Thyroid gland (tissue), 4 donors: ENCODE measurements at regions not wholly inside any gene's neighbourhood (a gene's known extent, or its start where the extent isn't known, plus 50 kb on each side); places are given as distances from the start of the nearest gene placed in this dataset.

ENCODE experiments used
- DNase-seq, 2 donors: peaks; one replicate each; pipeline ENCODE4 v3.0.0-alpha.2; 2019
- H3K27ac ChIP-seq, 3 donors: fragments of 200-600 bp; sonication (generic); 1 replicate in 2 of 3; 2 replicates in 1 of 3; pipeline ENCODE4 v1.5.1; 2016 to 2019; ENCODE audit warnings: mild to moderate bottlenecking in 1 of 3, moderate library complexity in 1 of 3
- H3K27me3 ChIP-seq: fragments of 200-600 bp; sonication (generic); one replicate; pipeline ENCODE4 v1.5.1; 2019
- H3K36me3 ChIP-seq, 2 donors: fragments of 200-600 bp; sonication (generic); one replicate each; pipeline ENCODE4 v1.5.1; 2016 to 2019
- H3K4me1 ChIP-seq, 2 donors: fragments of 200-600 bp; sonication (generic); one replicate each; pipeline ENCODE4 v1.5.1; 2017 to 2019
- H3K4me3 ChIP-seq, 3 donors: fragments of 200-600 bp; sonication (generic); replicated peaks in 1 of 3; 1 replicate in 2 of 3; 2 replicates in 1 of 3; pipeline ENCODE4 v1.5.1; 2016; ENCODE audit warnings: mild to moderate bottlenecking in 1 of 3
- H3K9me3 ChIP-seq: fragments of 200-600 bp; sonication (generic); one replicate; pipeline ENCODE4 v1.5.1; 2017
- POLR2A ChIP-seq, 2 donors: fragments of 450-650 bp; IDR thresholded peaks; one replicate each; pipeline ENCODE4 v1.6.1; 2017; ENCODE audit warnings: antibody characterized with exemption in 2 of 2, mild to moderate bottlenecking in 2 of 2, moderate library complexity in 1 of 2
- WGBS, 2 donors: methylation state at CpG; one replicate each; pipeline ENCODE4 v1.1.5; 2017; 5-methylcytosine and 5-hydroxymethylcytosine counted together
- intact Hi-C: fragments of 100-400 bp; cut with DNase I; formaldehyde crosslinking; loops from one replicate; pipeline ENCODE4 v1.15.1; 2023
- TF ChIP-seq, protein P1 (sequence below), 6 experiments: fragments of 200-600 bp in 3 of 6; fragments of 450-650 bp in 3 of 6; sonication (generic) in 3 of 6; IDR thresholded peaks; one replicate each; pipeline ENCODE4 v1.5.1; 2016 to 2019; ENCODE audit warnings: antibody characterized with exemption in 6 of 6, mild to moderate bottlenecking in 2 of 6, inconsistent platforms in 1 of 6, moderate library complexity in 1 of 6

DNA sequence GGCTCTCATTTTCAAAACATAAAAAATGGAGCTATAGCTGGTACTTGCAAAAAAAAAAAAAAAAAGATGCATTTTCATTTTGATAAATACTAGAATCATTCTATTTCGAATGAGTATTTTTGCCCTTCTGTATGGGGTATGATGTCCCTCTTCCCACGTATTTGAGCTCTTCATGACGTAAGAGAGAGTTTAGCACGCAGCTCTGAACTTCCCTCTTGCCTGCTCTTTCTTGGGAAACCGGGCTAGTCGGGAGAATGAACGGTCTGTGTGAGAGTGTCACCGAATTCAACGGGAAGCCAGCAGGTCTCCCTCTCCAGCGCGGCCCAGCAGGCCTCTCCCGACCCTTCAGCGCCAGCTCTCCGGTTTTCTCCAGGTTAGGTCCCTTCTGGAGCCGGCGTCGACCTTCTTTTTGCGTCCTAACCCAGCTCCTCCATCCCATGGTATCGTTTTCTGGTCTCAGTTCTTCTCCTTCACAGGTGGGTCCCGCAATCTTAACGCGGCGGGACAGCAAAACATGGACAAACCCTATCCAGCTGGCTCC, 159.2 kb upstream of the PITRM1 start:
- H3K36me3 ChIP-seq: no peaks in the 10 kb centered on the region
- H3K27me3 ChIP-seq: no peaks in the 10 kb centered on the region
- TF ChIP-seq POLR2A (IDR thresholded peaks at IDR 0.05): no peak
- TF ChIP-seq, protein P1, sequence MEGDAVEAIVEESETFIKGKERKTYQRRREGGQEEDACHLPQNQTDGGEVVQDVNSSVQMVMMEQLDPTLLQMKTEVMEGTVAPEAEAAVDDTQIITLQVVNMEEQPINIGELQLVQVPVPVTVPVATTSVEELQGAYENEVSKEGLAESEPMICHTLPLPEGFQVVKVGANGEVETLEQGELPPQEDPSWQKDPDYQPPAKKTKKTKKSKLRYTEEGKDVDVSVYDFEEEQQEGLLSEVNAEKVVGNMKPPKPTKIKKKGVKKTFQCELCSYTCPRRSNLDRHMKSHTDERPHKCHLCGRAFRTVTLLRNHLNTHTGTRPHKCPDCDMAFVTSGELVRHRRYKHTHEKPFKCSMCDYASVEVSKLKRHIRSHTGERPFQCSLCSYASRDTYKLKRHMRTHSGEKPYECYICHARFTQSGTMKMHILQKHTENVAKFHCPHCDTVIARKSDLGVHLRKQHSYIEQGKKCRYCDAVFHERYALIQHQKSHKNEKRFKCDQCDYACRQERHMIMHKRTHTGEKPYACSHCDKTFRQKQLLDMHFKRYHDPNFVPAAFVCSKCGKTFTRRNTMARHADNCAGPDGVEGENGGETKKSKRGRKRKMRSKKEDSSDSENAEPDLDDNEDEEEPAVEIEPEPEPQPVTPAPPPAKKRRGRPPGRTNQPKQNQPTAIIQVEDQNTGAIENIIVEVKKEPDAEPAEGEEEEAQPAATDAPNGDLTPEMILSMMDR (IDR thresholded peaks at IDR 0.05): no peak
- no peak for DNase-seq
- no peaks in the 10 kb centered on the region for H3K4me1 ChIP-seq
- intact Hi-C loops: no loop called here
- no peaks in the 10 kb centered on the region for H3K9me3 ChIP-seq
- no peak overlapping the region for H3K27ac ChIP-seq
- H3K4me3 ChIP-seq: no peak overlapping the region
- 94 to 96% methylated on average over 23 of the region's 23 CpGs for WGBS, 2 donors

DNA sequence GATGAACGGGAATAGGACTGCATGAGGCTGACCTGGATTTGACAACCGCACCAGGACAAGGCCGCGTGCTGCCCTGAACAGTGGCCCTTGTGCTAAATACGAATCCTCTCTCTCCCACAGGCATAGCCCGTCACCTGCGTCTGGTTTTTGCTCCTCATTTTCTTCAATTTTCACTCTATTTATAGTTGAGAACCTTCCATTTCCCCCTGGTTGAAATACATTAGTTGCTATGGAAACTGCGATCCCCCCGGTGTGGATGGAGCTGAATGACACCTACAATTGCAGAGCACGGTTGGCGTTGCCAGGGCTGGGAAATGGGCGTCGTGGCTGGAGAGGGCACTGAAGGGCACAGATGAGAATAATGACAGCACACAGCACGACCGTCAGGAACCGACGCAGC, 158.6 kb upstream of the PITRM1 start:
- no peak overlapping the region for H3K27ac ChIP-seq
- 93 to 95% methylated on average over 17 of the region's 17 CpGs for WGBS, 2 donors

DNA sequence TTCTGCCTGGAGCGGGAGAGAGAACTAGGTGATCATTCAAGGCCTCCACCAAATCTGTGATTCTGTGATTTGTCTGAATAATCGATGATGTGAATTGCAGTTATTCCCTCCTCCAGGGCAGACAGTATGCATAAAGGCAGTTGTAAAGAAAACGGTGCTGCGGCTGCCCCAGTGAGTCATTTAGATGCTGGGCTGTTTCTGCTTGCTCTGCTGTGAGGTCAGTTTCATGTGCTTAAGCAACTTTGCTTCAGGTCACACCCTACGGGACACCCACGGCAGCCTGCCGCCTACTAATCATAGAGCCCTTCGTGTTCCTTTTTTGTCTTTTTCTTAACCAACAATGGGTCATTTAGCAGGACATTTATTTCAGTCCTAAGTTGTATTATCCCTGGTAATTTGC, 158.1 kb upstream of the PITRM1 start:
- WGBS, 2 donors: 43 to 44% methylated on average over 7 to 8 of the region's 8 CpGs
- no peaks in the 10 kb centered on the region for H3K9me3 ChIP-seq
- H3K4me3 ChIP-seq: no peak overlapping the region
- TF ChIP-seq, protein P1 (IDR thresholded peaks at IDR 0.05): no peak
- no peak for TF ChIP-seq POLR2A (IDR thresholded peaks at IDR 0.05)
- DNase-seq: peak in 1 of 2 donors; percentile 13
- H3K27ac ChIP-seq: no peak overlapping the region
- no peaks in the 10 kb centered on the region for H3K27me3 ChIP-seq
- no peaks in the 10 kb centered on the region for H3K4me1 ChIP-seq
- intact Hi-C loops: no loop called here
- H3K36me3 ChIP-seq: no peaks in the 10 kb centered on the region

More for the DNA sequence above, 158.6 kb upstream of the PITRM1 start:
- TF ChIP-seq POLR2A (IDR thresholded peaks at IDR 0.05): no peak
- TF ChIP-seq, protein P1 (IDR thresholded peaks at IDR 0.05): no peak
- Histone ChIP-seq H3K4me1 (no peaks in the 10 kb centered on the region), H3K9me3 (no peaks in the 10 kb centered on the region), H3K27me3 (no peaks in the 10 kb centered on the region), H3K4me3 (no peak overlapping the region), H3K36me3 (no peaks in the 10 kb centered on the region)
- no peak for DNase-seq
- intact Hi-C loops: no loop called here

DNA sequence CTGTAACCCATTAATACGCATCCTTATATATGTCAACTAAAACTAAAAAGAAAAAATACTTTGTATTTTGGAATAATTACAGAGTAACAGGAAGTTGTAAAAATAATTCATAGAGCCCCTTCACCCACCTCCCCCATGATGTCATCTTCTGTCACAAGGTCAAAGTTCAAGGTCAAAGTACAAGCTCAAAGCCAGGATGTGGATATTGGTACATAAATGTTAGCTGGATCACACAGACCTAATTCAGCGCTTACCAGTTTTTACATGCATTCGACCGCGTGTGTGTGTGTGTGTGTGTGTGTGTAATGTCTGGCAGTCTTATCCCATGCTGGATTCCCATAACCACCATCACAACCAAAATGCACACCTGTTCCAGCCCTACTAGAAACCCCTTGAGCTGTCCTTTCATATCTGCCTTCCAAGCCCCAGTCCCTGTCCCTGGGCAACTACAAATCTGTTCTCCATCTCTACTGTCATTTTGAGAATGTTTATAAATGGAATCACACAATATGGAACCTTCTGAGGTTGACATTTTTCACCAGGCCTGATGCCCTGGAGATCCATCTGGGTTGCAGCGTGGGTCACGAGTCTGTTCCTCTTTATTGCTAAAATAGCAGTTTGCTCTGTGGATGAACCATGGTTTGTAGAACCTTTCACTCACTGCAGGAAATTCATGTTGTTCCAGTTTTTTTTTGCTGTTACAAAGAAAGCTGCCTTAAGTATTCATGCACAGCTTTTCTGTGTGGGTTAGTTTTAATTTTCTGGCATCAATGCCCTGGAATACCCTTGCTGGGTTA, 153.6 kb upstream of the PITRM1 start:
- 79 to 85% methylated on average over 7 of the region's 7 CpGs for WGBS, 2 donors
- TF ChIP-seq, protein P1 (IDR thresholded peaks at IDR 0.05): no peak
- TF ChIP-seq POLR2A (IDR thresholded peaks at IDR 0.05): no peak
- Histone ChIP-seq H3K9me3 (no peaks in the 10 kb centered on the region), H3K27ac (no peak overlapping the region), H3K4me1 (no peaks in the 10 kb centered on the region), H3K4me3 (no peak overlapping the region), H3K27me3 (no peaks in the 10 kb centered on the region), H3K36me3 (no peaks in the 10 kb centered on the region)
- DNase-seq: no peak
- intact Hi-C loops: no loop called here

DNA sequence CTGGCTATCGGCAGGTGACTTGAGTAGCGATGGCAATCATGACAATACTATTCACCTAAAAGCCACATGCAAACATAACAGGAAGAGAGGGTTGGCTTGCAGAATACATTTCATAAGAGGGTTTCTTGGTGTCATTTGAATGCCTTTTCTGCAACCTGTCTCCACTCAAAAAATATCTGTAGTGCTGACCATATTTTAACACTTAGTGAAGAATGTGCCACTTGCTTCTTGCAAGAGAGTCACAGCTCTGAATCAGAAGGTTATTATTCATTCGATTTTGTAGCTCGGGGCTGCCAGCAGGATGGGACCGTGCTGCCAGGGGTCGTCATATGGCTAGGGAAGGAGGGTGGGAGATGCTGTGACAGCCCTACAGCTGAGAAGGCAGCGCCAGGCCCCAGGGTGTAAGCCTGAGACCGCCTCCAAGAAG, 152.0 kb upstream of the PITRM1 start:
- TF ChIP-seq POLR2A (IDR thresholded peaks at IDR 0.05): no peak
- Histone ChIP-seq H3K9me3 (no peaks in the 10 kb centered on the region), H3K27me3 (no peaks in the 10 kb centered on the region), H3K36me3 (no peaks in the 10 kb centered on the region), H3K4me1 (no peaks in the 10 kb centered on the region), H3K27ac (no peak overlapping the region), H3K4me3 (no peak overlapping the region)
- DNase-seq: no peak
- 73 to 82% methylated on average over 8 of the region's 8 CpGs for WGBS, 2 donors
- intact Hi-C loops: no loop called here
